Hippocampal formation (tissue), 2 donors: ENCODE measurements at regions not wholly inside any gene's neighbourhood (a gene's known extent, or its start where the extent isn't known, plus 50 kb on each side); places are given as distances from the start of the nearest gene placed in this dataset.

Experiments used
- DNase-seq, 2 donors: peaks; one replicate each; lab custom pipeline; 2025; lab: John Stamatoyannopoulos, UW

- no peak for DNase-seq
Measured at GRCh38 chr4:23166919-23167318, 474.2 kb downstream of the GBA3 start.

- DNase-seq = no peak
Measured at GRCh38 chr4:23166407-23166806, 473.7 kb downstream of the GBA3 start.

DNA sequence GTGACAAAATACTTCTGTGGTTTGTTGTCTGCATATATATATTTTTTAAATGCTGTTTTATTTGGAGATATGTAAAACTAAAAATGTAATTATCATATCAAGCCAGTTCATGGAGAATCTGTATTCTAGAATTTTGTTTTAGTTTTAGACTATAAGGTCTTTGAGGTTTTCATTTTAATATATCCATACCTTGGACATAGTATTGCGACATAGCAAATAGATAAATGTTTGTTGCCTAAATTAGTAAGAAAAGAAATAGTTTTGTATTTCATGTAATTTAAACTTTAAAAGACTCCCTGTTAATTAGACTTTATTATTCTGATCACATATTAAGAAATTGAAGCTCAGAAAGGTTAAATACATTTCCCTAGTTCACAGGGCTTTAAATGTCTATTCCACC lies 472.9 kb downstream of the GBA3 start:
- DNase-seq = no peak

DNA sequence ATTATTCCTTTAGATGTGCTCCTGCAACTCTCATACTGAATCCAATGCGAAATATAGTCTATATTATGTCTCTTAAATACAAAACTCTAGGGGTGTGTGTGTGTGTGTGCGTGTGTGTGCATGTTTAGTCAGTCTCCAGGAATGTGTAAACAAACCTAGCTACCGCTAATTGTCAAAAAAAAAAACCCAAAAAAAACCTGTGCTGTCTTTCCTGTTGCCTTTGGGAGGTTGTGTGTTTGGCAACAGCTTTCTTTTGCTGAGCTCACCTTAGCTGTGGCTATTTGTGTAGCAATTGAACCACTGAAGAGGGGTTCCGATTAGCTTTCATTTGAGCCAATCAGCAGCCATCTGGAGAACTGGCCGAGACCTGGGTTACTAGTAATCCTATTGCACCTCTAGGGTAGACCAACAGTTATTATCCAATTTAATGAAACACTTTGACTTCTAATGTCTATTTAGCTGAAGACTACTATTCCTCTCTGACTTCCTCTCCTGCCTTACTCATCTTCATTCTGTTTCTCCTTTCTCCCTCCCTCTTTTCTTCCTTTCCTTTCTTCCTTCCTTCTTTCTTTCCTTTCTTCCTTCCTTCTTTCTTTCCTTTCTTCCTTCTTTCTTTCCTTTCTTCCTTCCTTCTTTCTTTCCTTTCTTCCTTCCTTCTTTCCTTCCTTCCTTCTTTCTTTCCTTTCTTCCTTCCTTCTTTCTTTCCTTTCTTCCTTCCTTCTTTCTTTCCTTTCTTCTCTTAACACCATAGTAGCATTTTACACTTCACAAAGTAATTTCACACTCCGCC lies 471.1 kb downstream of the GBA3 start:
- no peak for DNase-seq

DNA sequence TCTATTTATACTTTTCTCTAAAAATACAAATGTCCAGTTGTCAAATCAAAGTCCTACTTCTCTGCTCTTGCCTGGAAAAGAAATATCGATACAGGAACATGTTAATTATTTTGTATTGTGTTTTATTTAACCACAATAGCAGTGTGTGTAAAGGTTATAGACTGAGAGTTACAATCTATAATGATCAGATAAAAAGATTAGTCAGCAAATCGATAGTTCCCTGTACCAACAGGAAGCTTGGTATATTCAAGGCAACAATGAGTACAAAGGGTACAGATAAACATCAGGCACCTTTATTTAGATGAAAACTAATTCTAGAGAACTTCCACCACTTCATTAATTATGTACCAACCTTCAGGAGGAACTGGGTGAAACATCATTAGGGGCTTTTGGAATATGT lies 469.5 kb downstream of the GBA3 start:
- DNase-seq = no peak

GRCh38 chr4:23161787-23162186 lies 469.1 kb downstream of the GBA3 start:
- DNase-seq = no peak

DNA sequence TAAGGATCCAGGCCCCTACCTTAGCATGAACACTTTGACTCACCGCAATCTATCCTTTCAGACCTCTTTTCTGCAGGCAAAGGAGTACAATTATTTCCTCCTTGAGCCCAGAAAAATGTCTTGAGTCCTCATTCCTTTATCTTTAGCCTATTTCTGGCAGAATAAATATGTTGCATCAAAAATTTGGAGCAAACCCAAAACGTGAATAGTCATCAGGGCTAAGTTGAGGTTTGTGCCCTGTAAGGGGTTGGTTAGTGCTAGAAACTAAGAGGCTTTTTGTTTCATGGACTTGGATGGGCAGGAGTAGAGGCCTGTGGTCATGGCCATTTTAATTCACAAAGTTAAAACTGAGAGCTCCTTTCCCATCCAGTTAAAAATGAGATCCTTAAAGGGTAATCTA lies 460.3 kb downstream of the GBA3 start:
- no peak for DNase-seq

DNA sequence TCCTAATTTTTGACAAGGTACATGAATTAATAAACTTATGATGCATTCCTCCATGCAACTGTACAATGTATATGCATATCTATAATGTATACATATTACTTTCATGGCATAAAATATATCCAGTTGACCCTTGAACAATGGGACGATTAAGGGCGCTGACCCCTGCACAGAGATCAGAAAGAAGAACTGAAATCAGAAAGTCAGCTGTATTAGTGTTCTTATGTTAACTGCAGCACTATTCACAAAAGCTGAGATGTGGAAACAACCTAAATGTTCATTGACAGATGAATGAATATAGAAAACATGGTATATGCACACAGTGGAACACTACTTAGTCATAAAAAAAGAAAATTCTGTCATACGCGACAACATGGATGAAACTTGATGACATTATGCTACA lies 457.1 kb downstream of the GBA3 start:
- DNase-seq = no peak

DNA sequence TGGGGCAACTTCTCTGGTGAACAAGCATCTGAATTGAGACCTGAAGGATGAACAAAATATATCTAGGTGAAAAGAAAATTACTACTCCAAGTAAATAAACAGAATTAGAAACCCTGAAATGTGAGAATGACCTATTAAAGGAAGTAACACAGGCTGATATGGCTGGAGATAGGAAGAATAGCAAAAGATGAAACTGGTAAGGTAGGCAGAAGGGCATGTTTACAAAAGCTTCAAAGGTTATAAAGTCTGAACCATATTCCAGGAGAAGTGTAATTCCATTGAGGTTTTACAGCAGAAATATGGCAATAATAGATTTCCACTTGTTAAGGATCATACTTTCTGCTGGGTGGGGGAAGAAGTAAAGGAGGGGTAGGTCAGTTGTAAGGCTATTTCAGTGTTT lies 452.0 kb downstream of the GBA3 start:
- no peak for DNase-seq

- DNase-seq = peak in 1 of 2 donors; percentile 34
Measured at GRCh38 chr4:23135792-23136645, 443.3 kb downstream of the GBA3 start.

DNA sequence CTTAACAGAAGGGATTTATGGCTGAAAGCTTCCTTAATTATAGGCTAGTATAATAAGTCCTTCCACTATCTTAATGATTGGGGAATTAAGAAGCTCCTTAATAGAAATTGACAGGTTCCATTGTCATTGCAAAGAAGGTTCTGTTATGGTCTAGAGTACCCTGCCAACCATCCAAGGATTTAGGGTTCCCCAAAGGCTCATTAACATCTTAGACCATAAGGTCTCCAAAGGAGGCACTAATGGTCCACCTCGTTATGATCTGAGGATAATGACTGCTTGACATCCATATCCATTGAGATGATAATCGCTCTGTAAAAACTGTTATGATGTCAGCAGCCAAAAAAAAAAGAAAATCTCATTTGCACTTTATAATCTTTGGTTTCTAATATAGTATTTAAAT lies 441.6 kb downstream of the GBA3 start:
- DNase-seq = no peak

DNA sequence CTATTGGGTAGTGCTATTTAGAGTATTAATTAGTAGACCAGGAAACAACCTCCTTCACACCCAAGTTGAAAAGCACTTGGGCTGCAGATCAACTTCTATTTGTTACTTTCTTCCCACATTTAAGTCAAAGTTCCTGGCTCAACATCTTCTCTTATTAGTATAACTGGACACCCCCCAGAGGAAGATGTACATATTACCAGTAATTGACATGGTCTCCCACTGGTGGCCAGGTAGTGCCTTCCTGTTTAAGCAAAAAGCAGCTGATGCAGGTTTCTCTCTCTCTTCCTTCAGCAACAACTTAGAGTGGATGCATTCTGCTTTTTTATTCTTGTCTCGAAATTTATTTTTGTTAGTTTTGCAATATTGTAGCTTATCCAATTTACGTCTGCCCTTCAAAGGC lies 438.1 kb downstream of the GBA3 start:
- DNase-seq = no peak

DNA sequence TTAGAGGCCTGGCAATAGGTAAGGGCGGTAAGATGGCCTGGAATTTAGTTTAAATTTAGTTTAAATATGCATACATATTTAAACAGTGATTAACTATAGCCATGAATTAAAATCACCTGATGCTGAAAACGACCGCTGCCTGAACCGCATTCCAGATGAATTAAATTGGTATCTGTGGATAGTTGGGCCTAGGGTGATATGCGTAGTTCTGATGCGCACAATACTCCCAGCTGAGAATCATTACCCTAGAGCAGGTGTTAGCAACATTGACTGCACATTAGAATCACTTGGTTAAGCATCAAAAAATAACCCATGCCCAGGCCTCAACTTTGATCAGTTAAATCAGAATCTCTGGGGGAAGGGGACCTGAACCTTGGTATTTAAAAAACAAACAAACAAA lies 432.4 kb downstream of the GBA3 start:
- DNase-seq = no peak

GRCh38 chr4:23122666-23123400 lies 430.1 kb downstream of the GBA3 start:
- DNase-seq = no peak

DNA sequence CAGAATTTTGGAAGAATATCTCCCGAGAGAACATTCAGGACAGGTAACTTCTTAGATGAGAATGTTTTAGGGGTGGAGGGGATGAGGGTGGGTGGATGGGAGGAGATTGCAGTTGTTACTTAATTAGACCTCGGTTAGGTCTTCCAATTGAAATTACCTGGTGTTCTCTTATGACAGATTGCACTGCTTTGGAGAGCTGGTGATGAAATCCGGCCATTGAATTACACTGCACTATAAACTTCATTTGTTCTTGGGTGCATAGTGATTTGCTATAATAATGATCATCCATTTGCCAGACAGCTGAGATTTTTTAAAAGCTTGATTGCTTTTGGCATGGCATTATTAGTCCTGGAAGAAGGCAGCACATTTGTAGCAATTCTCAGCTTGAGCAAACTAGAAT lies 427.6 kb downstream of the GBA3 start:
- DNase-seq = no peak

- DNase-seq = no peak
Measured at GRCh38 chr4:23117826-23118225, 425.1 kb downstream of the GBA3 start.

- DNase-seq = no peak
Measured at GRCh38 chr4:23114538-23114937, 421.8 kb downstream of the GBA3 start.

GRCh38 chr4:23113104-23113503 lies 420.4 kb downstream of the GBA3 start:
- DNase-seq = no peak

GRCh38 chr4:23106516-23106915 lies 413.8 kb downstream of the GBA3 start:
- DNase-seq = no peak

GRCh38 chr4:23105759-23106370 lies 413.1 kb downstream of the GBA3 start:
- DNase-seq = no peak

DNA sequence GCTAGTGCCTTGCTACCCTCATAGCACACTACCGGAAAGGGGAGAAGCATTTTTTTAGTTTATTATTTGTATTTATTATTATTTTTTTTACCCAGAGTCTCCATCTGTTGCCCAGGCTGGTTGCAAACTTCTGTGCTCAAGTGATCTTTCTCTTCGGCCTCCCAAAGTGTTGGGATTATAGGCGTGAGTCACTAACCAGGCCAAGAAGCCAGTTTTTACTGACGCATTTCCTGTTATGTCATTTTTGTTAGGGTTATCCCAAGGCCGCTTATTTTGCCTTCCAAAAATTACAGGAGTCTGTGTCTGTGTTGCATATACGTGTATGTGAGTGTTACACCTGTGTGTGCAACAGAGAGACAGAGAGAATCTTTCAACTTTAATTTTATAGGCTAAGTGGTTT lies 404.5 kb downstream of the GBA3 start:
- no peak for DNase-seq

- peak in 1 of 2 donors; percentile 6 for DNase-seq
Measured at GRCh38 chr4:23091711-23092110, 399.0 kb downstream of the GBA3 start.
